ENCODE measurements at regions not wholly inside any gene's neighbourhood (a gene's known extent, or its start where the extent isn't known, plus 50 kb on each side); places are given as distances from the start of the nearest gene placed in this dataset.

DNA sequence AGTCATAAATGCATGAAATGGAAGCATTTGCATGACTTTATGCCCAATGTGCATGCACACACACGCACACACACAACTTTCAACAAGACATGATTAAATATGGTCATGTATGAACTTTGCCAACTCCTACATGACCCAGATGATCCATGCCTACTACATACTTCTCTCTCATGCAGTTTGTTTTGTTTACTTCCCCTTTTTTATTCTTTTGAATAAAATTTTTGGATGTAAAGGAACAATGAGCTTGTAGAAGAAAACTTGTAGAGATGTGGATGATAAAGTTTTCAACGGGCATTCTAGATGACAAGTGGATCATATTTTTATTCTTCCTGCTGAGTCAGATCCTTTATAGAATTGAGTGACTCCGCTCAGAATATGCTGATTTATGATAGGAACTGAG, 50.8 kb upstream of the AIG1 start:
- Histone ChIP-seq H3K27me3 (ENCODE audit: control insufficient read depth in 2 of 2, insufficient read depth in 2 of 2, low read length in 2 of 2) (no peaks in the 10 kb centered on the region), H3K4me1 (ENCODE audit: control insufficient read depth in 2 of 2, insufficient read depth in 2 of 2, low read length in 2 of 2) (no peaks in the 10 kb centered on the region), H3K4me3 (ENCODE audit: low read length) (no peak overlapping the region), H3K36me3 (ENCODE audit: control insufficient read depth in 2 of 3, insufficient read depth in 3 of 3, low read length in 3 of 3) (no peaks in the 10 kb centered on the region), H3K9me3 (ENCODE audit: control insufficient read depth in 2 of 3, low read length in 3 of 3) (no peaks in the 10 kb centered on the region), H3K27ac (ENCODE audit: low read depth, low read length) (no peak overlapping the region)
- no peaks in the 10 kb centered on the region for H3K9me3 Mint-ChIP-seq
- H3K4me1 Mint-ChIP-seq = no peaks in the 10 kb centered on the region
- DNase-seq (no peak), ATAC-seq (no peak)
- no peak overlapping the region for H3K4me3 Mint-ChIP-seq
- no peaks in the 10 kb centered on the region for H3K27me3 Mint-ChIP-seq
- intact Hi-C loops (cut with micrococcal nuclease) = no loop called here
- ChIA-PET CTCF (interaction anchor here (0.6 kb wide), 1 partner anchor 561 kb away, joined by 3 read pairs; no protein-coding TSS in a partner anchor), POLR2A (no interaction called here)
- H3K36me3 Mint-ChIP-seq = no peaks in the 10 kb centered on the region
- H3K27ac Mint-ChIP-seq = no peak overlapping the region
